ENCODE measurements at regions not wholly inside any gene's neighbourhood (a gene's known extent, or its start where the extent isn't known, plus 50 kb on each side); places are given as distances from the start of the nearest gene placed in this dataset.
"Not testable (repeated sequence)": the region's sequence is repeated elsewhere in the genome, so short reads cannot be mapped to it uniquely, and the experiment has no call there.

GRCh38 chr2:176891105-176891504 is 321.5 kb upstream of the HNRNPA3 start:
- DNase-seq: no peak
- Mint-ChIP-seq H3K4me3 (no peak overlapping the region), H3K27me3 (ENCODE audit: low read depth, poor library complexity) (peaks cover 4% of the 10 kb centered on the region), H3K36me3 (ENCODE audit: low read depth) (no peaks in the 10 kb centered on the region), H3K9me3 (no peaks in the 10 kb centered on the region), H3K27ac (no peak overlapping the region), H3K4me1 (peaks cover 11% of the 10 kb centered on the region)
- TF ChIP-seq CTCF (IDR thresholded peaks at IDR 0.05): no peak

DNA sequence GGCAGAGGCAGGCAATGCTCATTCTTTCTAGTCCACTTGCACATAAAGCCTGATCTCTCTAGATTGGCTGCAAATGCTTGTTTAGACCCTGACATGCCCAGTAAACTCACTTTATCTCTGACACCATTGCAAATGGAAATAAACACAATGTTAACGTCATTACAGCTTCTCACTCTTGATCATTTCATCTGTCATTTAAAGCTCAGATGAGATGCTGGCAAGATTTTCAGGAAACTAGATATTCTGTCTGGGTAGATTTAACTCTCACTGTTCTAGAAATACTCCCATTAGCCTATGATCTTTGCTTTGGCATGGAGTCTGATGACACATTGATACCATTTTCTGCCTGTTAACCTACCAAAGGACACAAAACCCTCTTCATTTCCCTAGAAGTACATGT is 320.7 kb upstream of the HNRNPA3 start:
- TF ChIP-seq CTCF (IDR thresholded peaks at IDR 0.05): no peak

DNA sequence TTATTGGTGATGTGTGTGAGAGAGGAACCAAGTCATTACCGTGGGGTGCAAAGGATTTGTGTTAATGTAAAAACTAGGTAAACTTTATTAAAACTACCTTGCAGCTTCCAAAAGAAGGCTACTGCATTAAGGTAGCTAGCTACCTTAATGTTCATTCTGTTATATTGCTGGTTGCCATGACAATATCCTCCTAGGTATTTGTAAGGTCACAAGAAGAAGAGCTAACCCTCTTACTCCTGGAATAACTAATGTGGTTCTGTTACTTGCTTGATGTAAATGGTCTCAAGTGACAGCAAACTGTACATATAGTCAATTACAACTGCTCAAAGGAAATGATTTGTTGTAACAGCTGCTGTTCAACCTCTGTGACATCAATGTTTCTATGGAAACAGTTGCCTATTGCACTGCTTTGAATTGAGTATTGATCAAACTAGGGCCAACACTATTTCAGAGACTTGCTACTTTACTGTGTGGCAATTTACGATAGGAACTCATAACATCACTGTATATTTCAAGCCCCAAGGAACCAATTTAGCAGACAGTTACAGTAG is 319.8 kb upstream of the HNRNPA3 start:
- H3K27ac Mint-ChIP-seq: no peak overlapping the region
- H3K27me3 Mint-ChIP-seq (ENCODE audit: low read depth, poor library complexity): peaks cover 4% of the 10 kb centered on the region
- H3K36me3 Mint-ChIP-seq (ENCODE audit: low read depth): no peaks in the 10 kb centered on the region
- no peak for TF ChIP-seq CTCF (IDR thresholded peaks at IDR 0.05)
- no peak for DNase-seq
- H3K4me3 Mint-ChIP-seq: no peak overlapping the region
- peaks cover 5% of the 10 kb centered on the region for H3K4me1 Mint-ChIP-seq
- H3K9me3 Mint-ChIP-seq: no peaks in the 10 kb centered on the region

More for the DNA sequence above, 320.7 kb upstream of the HNRNPA3 start:
- Mint-ChIP-seq H3K9me3 (no peaks in the 10 kb centered on the region), H3K27ac (no peak overlapping the region), H3K4me1 (peaks cover 4% of the 10 kb centered on the region), H3K27me3 (ENCODE audit: low read depth, poor library complexity) (peaks cover 4% of the 10 kb centered on the region), H3K4me3 (no peak overlapping the region), H3K36me3 (ENCODE audit: low read depth) (no peaks in the 10 kb centered on the region)
- no peak for DNase-seq

- Mint-ChIP-seq H3K9me3 (peaks cover 13% of the 10 kb centered on the region), H3K4me3 (no peak overlapping the region), H3K4me1 (peaks cover 5% of the 10 kb centered on the region), H3K36me3 (ENCODE audit: low read depth) (no peaks in the 10 kb centered on the region), H3K27me3 (ENCODE audit: low read depth, poor library complexity) (peaks cover 4% of the 10 kb centered on the region), H3K27ac (no peak overlapping the region)
- DNase-seq: no peak
- no peak for TF ChIP-seq CTCF (IDR thresholded peaks at IDR 0.05)
Measured at GRCh38 chr2:176895158-176895557, 317.4 kb upstream of the HNRNPA3 start.

DNA sequence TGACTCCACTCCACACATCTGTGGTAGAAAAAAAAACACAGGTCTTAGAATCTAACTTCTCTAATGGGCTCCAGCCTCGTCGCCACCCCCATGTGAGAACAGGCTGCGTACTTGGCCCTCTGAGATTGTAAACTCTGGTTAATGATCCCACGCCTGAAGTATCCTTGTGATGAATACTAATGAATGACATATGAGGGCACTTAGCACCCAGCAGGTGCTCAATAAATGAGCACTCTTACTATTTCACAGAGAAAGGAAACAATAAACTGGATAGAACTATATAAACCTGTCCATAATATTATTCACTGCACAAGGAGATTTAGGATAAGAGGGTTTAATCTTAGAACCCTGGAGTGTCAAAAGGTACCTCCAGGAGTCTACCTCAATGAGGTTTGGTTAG is 310.1 kb upstream of the HNRNPA3 start:
- Mint-ChIP-seq H3K36me3 (ENCODE audit: low read depth) (no peaks in the 10 kb centered on the region), H3K27me3 (ENCODE audit: low read depth, poor library complexity) (peaks cover 9% of the 10 kb centered on the region), H3K9me3 (peaks cover 13% of the 10 kb centered on the region), H3K27ac (no peak overlapping the region), H3K4me3 (no peak overlapping the region), H3K4me1 (no peaks in the 10 kb centered on the region)
- no peak for DNase-seq
- TF ChIP-seq CTCF (IDR thresholded peaks at IDR 0.05): no peak

- H3K9me3 Mint-ChIP-seq; H3K4me1 Mint-ChIP-seq; H3K4me3 Mint-ChIP-seq; DNase-seq; H3K27ac Mint-ChIP-seq; H3K27me3 Mint-ChIP-seq (ENCODE audit: low read depth, poor library complexity); H3K36me3 Mint-ChIP-seq (ENCODE audit: low read depth): not testable (repeated sequence)
Measured at GRCh38 chr2:176904053-176904452, 308.5 kb upstream of the HNRNPA3 start.
